HepG2 (cell line): ENCODE measurements at regions not wholly inside any gene's neighbourhood (a gene's known extent, or its start where the extent isn't known, plus 50 kb on each side); places are given as distances from the start of the nearest gene placed in this dataset.

Source experiments
- ATAC-seq: fragments of 200-7000 bp; cut with Tn5 transposase; 3 replicates; pipeline ENCODE4 v1.9.1; 2020; ENCODE audit warnings: mild to moderate bottlenecking, moderate library complexity
- BruUV-seq: library from RNA; stranded (reverse); fragments of 400-500 nt; replicated peaks from 2 replicates; lab custom pipeline; 2021; lab: Mats Ljungman, UMichigan
- CTCF ChIA-PET: fragments of 300-600 bp; formaldehyde crosslinking; extraction: SDS; loops from one replicate; lab custom pipeline; 2021; ENCODE audit warnings: low total read pairs, inconsistent platforms, low intra/inter-chr PET ratio; lab: Yijun Ruan, JAX
- POLR2A ChIA-PET: fragments of 350-600 bp; sonication (Branson Sonifier 250); formaldehyde crosslinking; loops from one replicate; lab custom pipeline; 2020; ENCODE audit warnings: antibody characterized with exemption, inconsistent platforms; lab: Yijun Ruan, JAX
- DNase-seq: peaks from one replicate; pipeline ENCODE4 v3.0.0-alpha.2; 2015; ENCODE audit warnings: low spot score
- FAIRE-seq: peaks from 3 replicates; lab custom pipeline; 2011; peaks lifted over from hg19 to GRCh38; lab: Jason Lieb, UNC
- H2AFZ ChIP-seq: one replicate; pipeline ENCODE4 v1.6.1; 2011; ENCODE audit warnings: low read length, inconsistent platforms
- H3K27ac ChIP-seq: fragments of 300-600 bp; 3 replicates; pipeline ENCODE4 v1.8.0; 2011; ENCODE audit warnings: mixed run types, mild to moderate bottlenecking, mixed read lengths, low read length, inconsistent platforms; ENCODE audit not compliant: insufficient read depth; ENCODE audit errors: extremely low read length
- H3K27me3 ChIP-seq, 2 experiments: fragments of 200-600 bp in 1 of 2; 2 replicates in 1 of 2; 3 replicates in 1 of 2; pipeline versions ENCODE4 v1.6.0 to v1.8.0; 2011; ENCODE audit warnings: low read length in 2 of 2, mild to moderate bottlenecking in 2 of 2, moderate library complexity in 2 of 2, inconsistent platforms in 1 of 2; ENCODE audit not compliant: insufficient read depth in 2 of 2, control insufficient read depth in 1 of 2
- H3K36me3 ChIP-seq, 2 experiments: fragments of 200-600 bp in 1 of 2; replicated peaks in 1 of 2; 2 replicates in 1 of 2; 3 replicates in 1 of 2; pipeline versions ENCODE4 v1.5.1 to v1.8.0; 2011; ENCODE audit warnings: low read length in 2 of 2, inconsistent platforms in 1 of 2; ENCODE audit not compliant: insufficient read depth in 2 of 2, control insufficient read depth in 1 of 2
- H3K4me1 ChIP-seq: 2 replicates; pipeline ENCODE4 v1.5.1; 2012; ENCODE audit warnings: low read length, inconsistent platforms; ENCODE audit not compliant: insufficient read depth
- H3K4me2 ChIP-seq: 2 replicates; pipeline ENCODE4 v1.6.0; 2011; ENCODE audit warnings: low read depth, low read length, inconsistent platforms
- H3K4me3 ChIP-seq, 3 experiments: fragments of 200-600 bp in 1 of 3; sonication (generic), shearing (Covaris generic) in 1 of 3; replicated peaks in 1 of 3; 2 replicates each; pipeline ENCODE4 v1.5.1; 2011 to 2016; ENCODE audit warnings: low read length in 3 of 3, inconsistent platforms in 2 of 3, low read depth in 2 of 3, mild to moderate bottlenecking in 2 of 3, control low read depth in 1 of 3, mixed read lengths in 1 of 3; ENCODE audit not compliant: insufficient read depth in 1 of 3
- H3K79me2 ChIP-seq: one replicate; pipeline ENCODE4 v1.6.1; 2011; ENCODE audit warnings: low read length, inconsistent platforms; ENCODE audit not compliant: insufficient read depth
- H3K9ac ChIP-seq: 2 replicates; pipeline ENCODE4 v1.6.0; 2011; ENCODE audit warnings: mild to moderate bottlenecking, low read depth, low read length, inconsistent platforms; ENCODE audit not compliant: insufficient read depth
- H3K9me3 ChIP-seq: 2 replicates; pipeline ENCODE4 v1.5.1; 2012; ENCODE audit warnings: mild to moderate bottlenecking, low read length
- H4K20me1 ChIP-seq: 2 replicates; pipeline ENCODE4 v1.6.0; 2011; ENCODE audit warnings: inconsistent platforms, mild to moderate bottlenecking, low read length, moderate library complexity; ENCODE audit not compliant: insufficient read depth
- CBX2 ChIP-seq, 2 experiments: fragments of 200-600 bp in 1 of 2; sonication (generic); formaldehyde crosslinking in 1 of 2; IDR thresholded peaks; 2 replicates each; pipeline versions ENCODE4 v1.7.0 to v1.8.1; 2018 to 2022; ENCODE audit warnings: low read depth in 2 of 2, low read length in 1 of 2, mild to moderate bottlenecking in 1 of 2, missing genetic modification reagents in 1 of 2
- GABPA ChIP-seq, 2 experiments: IDR thresholded peaks; 2 replicates each; pipeline ENCODE4 v1.6.1; 2011 to 2016; ENCODE audit warnings: low read depth in 2 of 2, low read length in 1 of 2, missing biosample characterization in 1 of 2, missing genetic modification characterization in 1 of 2
- KDM5A ChIP-seq: fragments of 200-600 bp; sonication (generic); IDR thresholded peaks from 2 replicates; pipeline ENCODE4 v1.7.0; 2018; ENCODE audit warnings: antibody characterized with exemption, mild to moderate bottlenecking, low read length, borderline replicate concordance
- NCOA1 ChIP-seq: sonication (generic); formaldehyde crosslinking; IDR thresholded peaks from 2 replicates; pipeline ENCODE4 v1.9.0; 2021; ENCODE audit warnings: missing genetic modification reagents
- NFYB ChIP-seq: sonication (generic); formaldehyde crosslinking; IDR thresholded peaks from 2 replicates; pipeline ENCODE4 v1.4.0; 2020; ENCODE audit warnings: missing genetic modification reagents
- PHF8 ChIP-seq: sonication (generic); formaldehyde crosslinking; IDR thresholded peaks from 2 replicates; pipeline ENCODE4 v1.5.0; 2020; ENCODE audit warnings: missing genetic modification reagents
- YY1 ChIP-seq: IDR thresholded peaks from 2 replicates; pipeline ENCODE4 v1.6.1; 2011; ENCODE audit warnings: low read length, low read depth, moderate library complexity, mild to moderate bottlenecking; ENCODE audit not compliant: insufficient read depth, insufficient replicate concordance
- ZNF543 ChIP-seq: sonication (generic); formaldehyde crosslinking; IDR thresholded peaks from 2 replicates; pipeline ENCODE4 v1.4.0; 2020; ENCODE audit warnings: mild to moderate bottlenecking, missing genetic modification reagents
- ZNF780A ChIP-seq: sonication (generic); formaldehyde crosslinking; IDR thresholded peaks from 2 replicates; pipeline ENCODE4 v1.8.0; 2022; ENCODE audit warnings: mild to moderate bottlenecking, missing genetic modification reagents, moderate library complexity
- ZNF782 ChIP-seq: sonication (generic); formaldehyde crosslinking; IDR thresholded peaks from 2 replicates; pipeline ENCODE4 v1.4.0; 2020; ENCODE audit warnings: missing genetic modification reagents, mild to moderate bottlenecking, borderline replicate concordance
- WGBS: methylation state at CpG from one replicate; pipeline ENCODE4 v1.1.6; 2017; ENCODE audit warnings: low lambda C conversion rate; 5-methylcytosine and 5-hydroxymethylcytosine counted together
- in situ Hi-C: cut with HindIII; loops from 2 replicates; pipeline ENCODE4 v1.10.0; 2017; ENCODE audit warnings: low pct_unique_long_range_greater_than_20kb; ENCODE audit not compliant: extremely low pct_ligation_motif_present
- intact Hi-C: fragments of 100-400 bp; cut with micrococcal nuclease; formaldehyde crosslinking; loops from one replicate; pipeline ENCODE4 v1.10.0; 2022; ENCODE audit not compliant: unreplicated experiment
- TF ChIP-seq, protein P1 (sequence below): sonication (generic); formaldehyde crosslinking; conservative IDR thresholded peaks from 2 replicates; pipeline ENCODE4 v1.4.0; 2020; ENCODE audit warnings: missing genetic modification reagents
- TF ChIP-seq, protein P2 (sequence below): sonication (generic); formaldehyde crosslinking; IDR thresholded peaks from 2 replicates; pipeline ENCODE4 v1.5.0; 2020; ENCODE audit warnings: mild to moderate bottlenecking, missing genetic modification reagents
- TF ChIP-seq, protein P3 (sequence below): sonication (generic); formaldehyde crosslinking; IDR thresholded peaks from 2 replicates; pipeline ENCODE4 v1.5.0; 2020; ENCODE audit warnings: missing genetic modification reagents, mild to moderate bottlenecking, borderline replicate concordance

DNA sequence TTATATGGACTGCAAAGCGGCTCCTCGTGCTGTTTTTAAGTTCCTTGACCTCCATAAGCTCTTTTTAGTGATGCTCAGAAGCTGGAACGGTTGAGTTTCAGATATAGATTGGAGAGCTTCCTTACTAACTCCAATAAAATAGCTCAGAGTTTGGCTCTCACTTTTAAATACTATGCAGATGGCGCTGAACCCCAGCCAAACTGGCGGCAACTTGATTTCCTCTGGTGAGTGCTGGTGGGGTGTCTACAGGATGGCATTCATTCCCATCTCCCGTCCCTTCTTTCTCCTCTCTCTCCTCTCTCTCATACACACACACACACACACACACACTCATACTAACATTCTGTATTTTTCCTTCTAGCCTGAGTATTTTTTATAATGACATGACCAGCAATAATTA, 346.3 kb downstream of the ETNK1 start:
- FAIRE-seq (no peak), ATAC-seq (no peak), DNase-seq (no peak)
- Histone ChIP-seq H3K36me3 (no peaks in the 10 kb centered on the region), H2AFZ (no peak overlapping the region), H4K20me1 (no peaks in the 10 kb centered on the region), H3K27me3 (no peaks in the 10 kb centered on the region), H3K4me3 (no peak overlapping the region), H3K9me3 (no peaks in the 10 kb centered on the region), H3K9ac (no peak overlapping the region), H3K4me1 (no peaks in the 10 kb centered on the region), H3K4me2 (no peak overlapping the region), H3K79me2 (no peaks in the 10 kb centered on the region), H3K27ac (no peak overlapping the region)
- BruUV-seq: no TSS peak
- intact Hi-C loops: no loop called here
- in situ Hi-C loops: no loop called here
- TF ChIP-seq ZNF543 (no peak), KDM5A (no peak), NFYB (CRISPR knock-in tag) (no peak), GABPA (IDR thresholded peaks at IDR 0.05; ENCODE audit: low read depth, low read length) (no peak), GABPA (CRISPR knock-in tag; IDR thresholded peaks at IDR 0.05; ENCODE audit: low read depth) (no peak), ZNF782 (CRISPR knock-in tag) (no peak), ZNF780A (CRISPR knock-in tag) (no peak), CBX2 (IDR thresholded peaks at IDR 0.05; ENCODE audit: low read depth, low read length) (no peak), CBX2 (CRISPR knock-in tag; IDR thresholded peaks at IDR 0.05; ENCODE audit: low read depth) (no peak), YY1 (no peak), PHF8 (no peak), NCOA1 (CRISPR knock-in tag) (no peak)
- TF ChIP-seq, protein P1, sequence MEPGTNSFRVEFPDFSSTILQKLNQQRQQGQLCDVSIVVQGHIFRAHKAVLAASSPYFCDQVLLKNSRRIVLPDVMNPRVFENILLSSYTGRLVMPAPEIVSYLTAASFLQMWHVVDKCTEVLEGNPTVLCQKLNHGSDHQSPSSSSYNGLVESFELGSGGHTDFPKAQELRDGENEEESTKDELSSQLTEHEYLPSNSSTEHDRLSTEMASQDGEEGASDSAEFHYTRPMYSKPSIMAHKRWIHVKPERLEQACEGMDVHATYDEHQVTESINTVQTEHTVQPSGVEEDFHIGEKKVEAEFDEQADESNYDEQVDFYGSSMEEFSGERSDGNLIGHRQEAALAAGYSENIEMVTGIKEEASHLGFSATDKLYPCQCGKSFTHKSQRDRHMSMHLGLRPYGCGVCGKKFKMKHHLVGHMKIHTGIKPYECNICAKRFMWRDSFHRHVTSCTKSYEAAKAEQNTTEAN (CRISPR knock-in tag): no peak
- TF ChIP-seq, protein P2, sequence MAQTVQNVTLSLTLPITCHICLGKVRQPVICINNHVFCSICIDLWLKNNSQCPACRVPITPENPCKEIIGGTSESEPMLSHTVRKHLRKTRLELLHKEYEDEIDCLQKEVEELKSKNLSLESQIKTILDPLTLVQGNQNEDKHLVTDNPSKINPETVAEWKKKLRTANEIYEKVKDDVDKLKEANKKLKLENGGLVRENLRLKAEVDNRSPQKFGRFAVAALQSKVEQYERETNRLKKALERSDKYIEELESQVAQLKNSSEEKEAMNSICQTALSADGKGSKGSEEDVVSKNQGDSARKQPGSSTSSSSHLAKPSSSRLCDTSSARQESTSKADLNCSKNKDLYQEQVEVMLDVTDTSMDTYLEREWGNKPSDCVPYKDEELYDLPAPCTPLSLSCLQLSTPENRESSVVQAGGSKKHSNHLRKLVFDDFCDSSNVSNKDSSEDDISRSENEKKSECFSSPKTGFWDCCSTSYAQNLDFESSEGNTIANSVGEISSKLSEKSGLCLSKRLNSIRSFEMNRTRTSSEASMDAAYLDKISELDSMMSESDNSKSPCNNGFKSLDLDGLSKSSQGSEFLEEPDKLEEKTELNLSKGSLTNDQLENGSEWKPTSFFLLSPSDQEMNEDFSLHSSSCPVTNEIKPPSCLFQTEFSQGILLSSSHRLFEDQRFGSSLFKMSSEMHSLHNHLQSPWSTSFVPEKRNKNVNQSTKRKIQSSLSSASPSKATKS (CRISPR knock-in tag): no peak
- TF ChIP-seq, protein P3, sequence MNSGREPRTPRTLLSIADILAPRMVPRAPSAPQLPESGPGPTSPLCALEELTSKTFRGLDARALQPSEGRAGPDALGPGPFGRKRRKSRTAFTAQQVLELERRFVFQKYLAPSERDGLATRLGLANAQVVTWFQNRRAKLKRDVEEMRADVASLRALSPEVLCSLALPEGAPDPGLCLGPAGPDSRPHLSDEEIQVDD (CRISPR knock-in tag): no peak
- WGBS: 2% methylated on average over 6 of the region's 6 CpGs
- ChIA-PET POLR2A (no interaction called here), CTCF (no interaction called here)
